ENCODE measurements at regions not wholly inside any gene's neighbourhood (a gene's known extent, or its start where the extent isn't known, plus 50 kb on each side); places are given as distances from the start of the nearest gene placed in this dataset.

DNA sequence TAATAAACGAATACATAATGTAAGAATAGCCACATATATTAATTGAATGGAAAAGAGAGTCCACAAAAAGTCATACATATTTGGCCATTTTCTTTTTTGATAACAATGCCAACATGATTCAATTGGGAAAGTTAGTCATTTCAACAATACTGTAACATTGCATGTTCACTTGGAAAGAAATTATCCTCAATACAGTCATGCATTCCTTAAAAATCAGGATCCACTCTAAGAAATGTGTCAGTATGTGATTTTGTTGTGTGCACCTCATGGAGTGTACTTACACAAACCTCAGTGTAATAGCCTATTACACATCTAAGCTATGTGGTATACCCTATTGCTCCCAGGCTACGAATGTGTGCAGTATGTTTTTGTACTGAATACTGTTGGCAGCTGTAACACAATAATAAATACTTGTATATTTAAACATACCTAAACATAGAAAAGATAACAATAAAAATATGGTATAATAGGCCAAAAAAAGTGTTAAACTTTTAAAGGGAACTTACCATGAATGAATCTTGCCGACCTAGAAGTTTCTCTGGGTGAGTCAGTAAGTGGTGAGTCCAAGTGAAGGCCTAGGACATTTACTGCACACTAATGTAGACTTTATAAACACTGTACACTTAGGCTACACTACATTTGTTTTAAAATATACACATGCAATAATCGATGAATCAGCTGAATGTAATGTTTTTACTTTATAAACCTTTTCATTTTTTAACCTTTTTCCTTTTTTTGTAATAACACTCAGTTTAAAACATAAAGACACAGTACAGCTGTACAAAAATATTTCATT is 806.8 kb downstream of the PCDH18 start:
- TF ChIP-seq POLR2A (IDR thresholded peaks at IDR 0.05) = no peak
- TF ChIP-seq, protein P1, sequence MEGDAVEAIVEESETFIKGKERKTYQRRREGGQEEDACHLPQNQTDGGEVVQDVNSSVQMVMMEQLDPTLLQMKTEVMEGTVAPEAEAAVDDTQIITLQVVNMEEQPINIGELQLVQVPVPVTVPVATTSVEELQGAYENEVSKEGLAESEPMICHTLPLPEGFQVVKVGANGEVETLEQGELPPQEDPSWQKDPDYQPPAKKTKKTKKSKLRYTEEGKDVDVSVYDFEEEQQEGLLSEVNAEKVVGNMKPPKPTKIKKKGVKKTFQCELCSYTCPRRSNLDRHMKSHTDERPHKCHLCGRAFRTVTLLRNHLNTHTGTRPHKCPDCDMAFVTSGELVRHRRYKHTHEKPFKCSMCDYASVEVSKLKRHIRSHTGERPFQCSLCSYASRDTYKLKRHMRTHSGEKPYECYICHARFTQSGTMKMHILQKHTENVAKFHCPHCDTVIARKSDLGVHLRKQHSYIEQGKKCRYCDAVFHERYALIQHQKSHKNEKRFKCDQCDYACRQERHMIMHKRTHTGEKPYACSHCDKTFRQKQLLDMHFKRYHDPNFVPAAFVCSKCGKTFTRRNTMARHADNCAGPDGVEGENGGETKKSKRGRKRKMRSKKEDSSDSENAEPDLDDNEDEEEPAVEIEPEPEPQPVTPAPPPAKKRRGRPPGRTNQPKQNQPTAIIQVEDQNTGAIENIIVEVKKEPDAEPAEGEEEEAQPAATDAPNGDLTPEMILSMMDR (IDR thresholded peaks at IDR 0.05) = no peak
- TF ChIP-seq POLR2AphosphoS5 (IDR thresholded peaks at IDR 0.05) = no peak
- no peak for TF ChIP-seq EP300 (IDR thresholded peaks at IDR 0.05)
